ENCODE measurements at regions not wholly inside any gene's neighbourhood (a gene's known extent, or its start where the extent isn't known, plus 50 kb on each side); places are given as distances from the start of the nearest gene placed in this dataset.
A peak's percentile ranks its signal among the peaks of the same experiment; 100 is the strongest.

DNA sequence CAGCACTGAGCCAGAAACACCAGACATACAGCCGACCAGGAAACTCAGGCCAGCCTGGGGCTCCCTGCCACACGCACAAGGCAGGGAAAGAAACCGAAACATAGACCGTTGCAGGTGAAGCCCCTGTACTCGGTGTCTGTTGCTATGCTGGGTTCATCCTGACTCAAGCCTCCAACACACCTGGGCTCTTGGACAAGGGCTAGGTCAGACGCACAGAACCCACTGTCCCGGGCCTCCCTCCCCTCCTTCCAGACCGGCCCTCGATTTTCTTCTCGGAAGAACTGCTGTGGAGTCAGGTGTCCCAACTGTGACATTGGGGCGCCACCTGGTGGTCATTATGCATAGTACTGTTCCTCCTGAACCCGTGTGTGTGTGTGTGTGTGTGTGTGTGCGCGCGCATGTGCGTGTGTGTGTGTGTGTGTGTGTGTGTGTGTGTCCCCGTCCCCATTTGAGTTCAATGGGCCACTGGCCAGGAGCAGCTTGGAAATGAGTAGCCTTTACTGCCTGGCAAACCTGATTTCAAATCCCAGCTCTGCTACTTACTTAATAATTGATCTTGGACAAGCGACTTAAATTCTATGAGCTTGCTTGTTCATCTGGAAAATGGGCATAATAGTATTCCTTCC is 55.4 kb upstream of the GLI2 start (continued):
- TF ChIP-seq, protein P1, sequence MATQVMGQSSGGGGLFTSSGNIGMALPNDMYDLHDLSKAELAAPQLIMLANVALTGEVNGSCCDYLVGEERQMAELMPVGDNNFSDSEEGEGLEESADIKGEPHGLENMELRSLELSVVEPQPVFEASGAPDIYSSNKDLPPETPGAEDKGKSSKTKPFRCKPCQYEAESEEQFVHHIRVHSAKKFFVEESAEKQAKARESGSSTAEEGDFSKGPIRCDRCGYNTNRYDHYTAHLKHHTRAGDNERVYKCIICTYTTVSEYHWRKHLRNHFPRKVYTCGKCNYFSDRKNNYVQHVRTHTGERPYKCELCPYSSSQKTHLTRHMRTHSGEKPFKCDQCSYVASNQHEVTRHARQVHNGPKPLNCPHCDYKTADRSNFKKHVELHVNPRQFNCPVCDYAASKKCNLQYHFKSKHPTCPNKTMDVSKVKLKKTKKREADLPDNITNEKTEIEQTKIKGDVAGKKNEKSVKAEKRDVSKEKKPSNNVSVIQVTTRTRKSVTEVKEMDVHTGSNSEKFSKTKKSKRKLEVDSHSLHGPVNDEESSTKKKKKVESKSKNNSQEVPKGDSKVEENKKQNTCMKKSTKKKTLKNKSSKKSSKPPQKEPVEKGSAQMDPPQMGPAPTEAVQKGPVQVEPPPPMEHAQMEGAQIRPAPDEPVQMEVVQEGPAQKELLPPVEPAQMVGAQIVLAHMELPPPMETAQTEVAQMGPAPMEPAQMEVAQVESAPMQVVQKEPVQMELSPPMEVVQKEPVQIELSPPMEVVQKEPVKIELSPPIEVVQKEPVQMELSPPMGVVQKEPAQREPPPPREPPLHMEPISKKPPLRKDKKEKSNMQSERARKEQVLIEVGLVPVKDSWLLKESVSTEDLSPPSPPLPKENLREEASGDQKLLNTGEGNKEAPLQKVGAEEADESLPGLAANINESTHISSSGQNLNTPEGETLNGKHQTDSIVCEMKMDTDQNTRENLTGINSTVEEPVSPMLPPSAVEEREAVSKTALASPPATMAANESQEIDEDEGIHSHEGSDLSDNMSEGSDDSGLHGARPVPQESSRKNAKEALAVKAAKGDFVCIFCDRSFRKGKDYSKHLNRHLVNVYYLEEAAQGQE (IDR thresholded peaks at IDR 0.05; ENCODE audit: borderline replicate concordance), result peak; percentile 50; the same call in 1 of the 2 replicates
- TF ChIP-seq, protein P1 (CRISPR knock-in tag; IDR thresholded peaks at IDR 0.05; ENCODE audit: low read depth), result no peak
- TF ChIP-seq ATF1 (CRISPR knock-in tag; IDR thresholded peaks at IDR 0.05) (no peak), ATF1 (tag; IDR thresholded peaks at IDR 0.05) (no peak), MIER1 (IDR thresholded peaks at IDR 0.05; ENCODE audit: low read depth) (no peak), ARNT (IDR thresholded peaks at IDR 0.05) (no peak), MCM3 (IDR thresholded peaks at IDR 0.05) (peak; percentile 95)
- TF ChIP-seq, protein P2, sequence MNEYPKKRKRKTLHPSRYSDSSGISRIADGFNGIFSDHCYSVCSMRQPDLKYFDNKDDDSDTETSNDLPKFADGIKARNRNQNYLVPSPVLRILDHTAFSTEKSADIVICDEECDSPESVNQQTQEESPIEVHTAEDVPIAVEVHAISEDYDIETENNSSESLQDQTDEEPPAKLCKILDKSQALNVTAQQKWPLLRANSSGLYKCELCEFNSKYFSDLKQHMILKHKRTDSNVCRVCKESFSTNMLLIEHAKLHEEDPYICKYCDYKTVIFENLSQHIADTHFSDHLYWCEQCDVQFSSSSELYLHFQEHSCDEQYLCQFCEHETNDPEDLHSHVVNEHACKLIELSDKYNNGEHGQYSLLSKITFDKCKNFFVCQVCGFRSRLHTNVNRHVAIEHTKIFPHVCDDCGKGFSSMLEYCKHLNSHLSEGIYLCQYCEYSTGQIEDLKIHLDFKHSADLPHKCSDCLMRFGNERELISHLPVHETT (CRISPR knock-in tag; conservative IDR thresholded peaks at IDR 0.05 in 1 of 2, IDR thresholded peaks at IDR 0.05 in 1 of 2), result no peak
- TF ChIP-seq, protein P3, sequence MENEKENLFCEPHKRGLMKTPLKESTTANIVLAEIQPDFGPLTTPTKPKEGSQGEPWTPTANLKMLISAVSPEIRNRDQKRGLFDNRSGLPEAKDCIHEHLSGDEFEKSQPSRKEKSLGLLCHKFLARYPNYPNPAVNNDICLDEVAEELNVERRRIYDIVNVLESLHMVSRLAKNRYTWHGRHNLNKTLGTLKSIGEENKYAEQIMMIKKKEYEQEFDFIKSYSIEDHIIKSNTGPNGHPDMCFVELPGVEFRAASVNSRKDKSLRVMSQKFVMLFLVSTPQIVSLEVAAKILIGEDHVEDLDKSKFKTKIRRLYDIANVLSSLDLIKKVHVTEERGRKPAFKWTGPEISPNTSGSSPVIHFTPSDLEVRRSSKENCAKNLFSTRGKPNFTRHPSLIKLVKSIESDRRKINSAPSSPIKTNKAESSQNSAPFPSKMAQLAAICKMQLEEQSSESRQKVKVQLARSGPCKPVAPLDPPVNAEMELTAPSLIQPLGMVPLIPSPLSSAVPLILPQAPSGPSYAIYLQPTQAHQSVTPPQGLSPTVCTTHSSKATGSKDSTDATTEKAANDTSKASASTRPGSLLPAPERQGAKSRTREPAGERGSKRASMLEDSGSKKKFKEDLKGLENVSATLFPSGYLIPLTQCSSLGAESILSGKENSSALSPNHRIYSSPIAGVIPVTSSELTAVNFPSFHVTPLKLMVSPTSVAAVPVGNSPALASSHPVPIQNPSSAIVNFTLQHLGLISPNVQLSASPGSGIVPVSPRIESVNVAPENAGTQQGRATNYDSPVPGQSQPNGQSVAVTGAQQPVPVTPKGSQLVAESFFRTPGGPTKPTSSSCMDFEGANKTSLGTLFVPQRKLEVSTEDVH (IDR thresholded peaks at IDR 0.05; ENCODE audit: low read depth, partially characterized antibody), result no peak
- TF ChIP-seq, protein P4, sequence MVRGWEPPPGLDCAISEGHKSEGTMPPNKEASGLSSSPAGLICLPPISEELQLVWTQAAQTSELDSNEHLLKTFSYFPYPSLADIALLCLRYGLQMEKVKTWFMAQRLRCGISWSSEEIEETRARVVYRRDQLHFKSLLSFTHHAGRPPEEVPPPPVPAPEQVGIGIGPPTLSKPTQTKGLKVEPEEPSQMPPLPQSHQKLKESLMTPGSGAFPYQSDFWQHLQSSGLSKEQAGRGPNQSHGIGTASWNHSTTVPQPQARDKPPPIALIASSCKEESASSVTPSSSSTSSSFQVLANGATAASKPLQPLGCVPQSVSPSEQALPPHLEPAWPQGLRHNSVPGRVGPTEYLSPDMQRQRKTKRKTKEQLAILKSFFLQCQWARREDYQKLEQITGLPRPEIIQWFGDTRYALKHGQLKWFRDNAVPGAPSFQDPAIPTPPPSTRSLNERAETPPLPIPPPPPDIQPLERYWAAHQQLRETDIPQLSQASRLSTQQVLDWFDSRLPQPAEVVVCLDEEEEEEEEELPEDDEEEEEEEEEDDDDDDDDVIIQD (CRISPR knock-in tag; IDR thresholded peaks at IDR 0.05), result no peak
- TF ChIP-seq, protein P5, sequence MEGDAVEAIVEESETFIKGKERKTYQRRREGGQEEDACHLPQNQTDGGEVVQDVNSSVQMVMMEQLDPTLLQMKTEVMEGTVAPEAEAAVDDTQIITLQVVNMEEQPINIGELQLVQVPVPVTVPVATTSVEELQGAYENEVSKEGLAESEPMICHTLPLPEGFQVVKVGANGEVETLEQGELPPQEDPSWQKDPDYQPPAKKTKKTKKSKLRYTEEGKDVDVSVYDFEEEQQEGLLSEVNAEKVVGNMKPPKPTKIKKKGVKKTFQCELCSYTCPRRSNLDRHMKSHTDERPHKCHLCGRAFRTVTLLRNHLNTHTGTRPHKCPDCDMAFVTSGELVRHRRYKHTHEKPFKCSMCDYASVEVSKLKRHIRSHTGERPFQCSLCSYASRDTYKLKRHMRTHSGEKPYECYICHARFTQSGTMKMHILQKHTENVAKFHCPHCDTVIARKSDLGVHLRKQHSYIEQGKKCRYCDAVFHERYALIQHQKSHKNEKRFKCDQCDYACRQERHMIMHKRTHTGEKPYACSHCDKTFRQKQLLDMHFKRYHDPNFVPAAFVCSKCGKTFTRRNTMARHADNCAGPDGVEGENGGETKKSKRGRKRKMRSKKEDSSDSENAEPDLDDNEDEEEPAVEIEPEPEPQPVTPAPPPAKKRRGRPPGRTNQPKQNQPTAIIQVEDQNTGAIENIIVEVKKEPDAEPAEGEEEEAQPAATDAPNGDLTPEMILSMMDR (IDR thresholded peaks at IDR 0.05 in 2 of 3, conservative IDR thresholded peaks at IDR 0.05 in 1 of 3; ENCODE audit: insufficient read depth in 2 of 3, low read depth in 1 of 3, low read length in 3 of 3), result peak; percentile 74 to 78 (median 75)
